GM18868 (cell line): ENCODE measurements at regions not wholly inside any gene's neighbourhood (a gene's known extent, or its start where the extent isn't known, plus 50 kb on each side); places are given as distances from the start of the nearest gene placed in this dataset.

Experiments
- ATAC-seq: cut with Tn5 transposase; IDR thresholded peaks from one replicate; pipeline ENCODE4 v1.9.1; 2021; ENCODE audit warnings: mild to moderate bottlenecking, moderate library complexity; ENCODE audit not compliant: unreplicated experiment

GRCh38 chr14:38103542-38104225 lies 104.0 kb upstream of the SSTR1 start:
- ATAC-seq, result no peak

- no peak for ATAC-seq
Measured at GRCh38 chr14:38105106-38105702, 102.5 kb upstream of the SSTR1 start.

- peak; percentile 82 for ATAC-seq
Measured at GRCh38 chr14:38107216-38107631, 100.5 kb upstream of the SSTR1 start.

GRCh38 chr14:38108681-38109080 lies 99.0 kb upstream of the SSTR1 start:
- ATAC-seq, result no peak

- ATAC-seq, result no peak
Measured at GRCh38 chr14:38110258-38110657, 97.4 kb upstream of the SSTR1 start.

GRCh38 chr14:38111046-38111445 lies 96.7 kb upstream of the SSTR1 start:
- no peak for ATAC-seq

GRCh38 chr14:38113546-38113945 lies 94.2 kb upstream of the SSTR1 start:
- ATAC-seq, result no peak

- ATAC-seq, result no peak
Measured at GRCh38 chr14:38116895-38117294, 90.8 kb upstream of the SSTR1 start.

- no peak for ATAC-seq
Measured at GRCh38 chr14:38120109-38120508, 87.6 kb upstream of the SSTR1 start.

- no peak for ATAC-seq
Measured at GRCh38 chr14:38121320-38122020, 86.2 kb upstream of the SSTR1 start.

- ATAC-seq, result no peak
Measured at GRCh38 chr14:38122241-38122640, 85.5 kb upstream of the SSTR1 start.

GRCh38 chr14:38124506-38124905 lies 83.2 kb upstream of the SSTR1 start:
- ATAC-seq, result no peak

- ATAC-seq, result no peak
Measured at GRCh38 chr14:38125481-38126037, 82.1 kb upstream of the SSTR1 start.

GRCh38 chr14:38127356-38127755 lies 80.3 kb upstream of the SSTR1 start:
- ATAC-seq, result no peak

- ATAC-seq, result no peak
Measured at GRCh38 chr14:38127784-38128183, 79.9 kb upstream of the SSTR1 start.

- no peak for ATAC-seq
Measured at GRCh38 chr14:38128640-38129039, 79.1 kb upstream of the SSTR1 start.

GRCh38 chr14:38129192-38129591 lies 78.5 kb upstream of the SSTR1 start:
- ATAC-seq, result no peak

GRCh38 chr14:38129705-38130104 lies 78.0 kb upstream of the SSTR1 start:
- no peak for ATAC-seq

GRCh38 chr14:38134416-38135030 lies 73.2 kb upstream of the SSTR1 start:
- no peak for ATAC-seq

- ATAC-seq, result no peak
Measured at GRCh38 chr14:38135106-38135867, 72.4 kb upstream of the SSTR1 start.

- ATAC-seq, result no peak
Measured at GRCh38 chr14:38137005-38137404, 70.7 kb upstream of the SSTR1 start.
